ENCODE measurements at regions not wholly inside any gene's neighbourhood (a gene's known extent, or its start where the extent isn't known, plus 50 kb on each side); places are given as distances from the start of the nearest gene placed in this dataset.

DNA sequence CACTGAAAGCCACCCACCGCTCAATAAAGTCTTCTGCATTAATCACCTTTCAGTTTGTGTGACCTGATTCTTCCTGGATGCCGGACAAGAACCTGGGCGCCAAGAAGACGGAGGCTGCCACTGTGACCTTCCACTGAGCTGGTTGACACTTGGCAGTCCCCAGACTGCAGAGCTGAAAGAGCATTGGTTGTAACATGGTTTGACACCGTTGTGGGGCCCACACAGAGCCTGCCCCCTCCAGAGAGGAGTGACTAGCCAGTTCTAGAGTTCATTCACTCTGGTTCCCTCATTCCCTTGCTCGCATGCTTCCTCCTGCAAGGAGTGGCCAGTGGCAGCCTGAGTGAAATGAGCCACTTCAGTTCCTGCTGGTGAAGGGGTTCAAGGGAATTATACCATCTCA lies 86.2 kb upstream of the ANXA1 start:
- no peak for DNase-seq (ENCODE audit: low spot score in 2 of 2)
- no peak overlapping the region for H3K27ac ChIP-seq
- no peak overlapping the region for H3K4me3 ChIP-seq
- peaks cover 4% of the 10 kb centered on the region in 2 donors for H3K4me1 ChIP-seq
- no peaks in the 10 kb centered on the region for H3K27me3 ChIP-seq
- H3K9me3 ChIP-seq = no peaks in the 10 kb centered on the region
- H3K36me3 ChIP-seq = no peaks in the 10 kb centered on the region
- TF ChIP-seq, protein P1, sequence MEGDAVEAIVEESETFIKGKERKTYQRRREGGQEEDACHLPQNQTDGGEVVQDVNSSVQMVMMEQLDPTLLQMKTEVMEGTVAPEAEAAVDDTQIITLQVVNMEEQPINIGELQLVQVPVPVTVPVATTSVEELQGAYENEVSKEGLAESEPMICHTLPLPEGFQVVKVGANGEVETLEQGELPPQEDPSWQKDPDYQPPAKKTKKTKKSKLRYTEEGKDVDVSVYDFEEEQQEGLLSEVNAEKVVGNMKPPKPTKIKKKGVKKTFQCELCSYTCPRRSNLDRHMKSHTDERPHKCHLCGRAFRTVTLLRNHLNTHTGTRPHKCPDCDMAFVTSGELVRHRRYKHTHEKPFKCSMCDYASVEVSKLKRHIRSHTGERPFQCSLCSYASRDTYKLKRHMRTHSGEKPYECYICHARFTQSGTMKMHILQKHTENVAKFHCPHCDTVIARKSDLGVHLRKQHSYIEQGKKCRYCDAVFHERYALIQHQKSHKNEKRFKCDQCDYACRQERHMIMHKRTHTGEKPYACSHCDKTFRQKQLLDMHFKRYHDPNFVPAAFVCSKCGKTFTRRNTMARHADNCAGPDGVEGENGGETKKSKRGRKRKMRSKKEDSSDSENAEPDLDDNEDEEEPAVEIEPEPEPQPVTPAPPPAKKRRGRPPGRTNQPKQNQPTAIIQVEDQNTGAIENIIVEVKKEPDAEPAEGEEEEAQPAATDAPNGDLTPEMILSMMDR (IDR thresholded peaks at IDR 0.05) = no peak
- intact Hi-C loops (cut with DNase I) = no loop called here

DNA sequence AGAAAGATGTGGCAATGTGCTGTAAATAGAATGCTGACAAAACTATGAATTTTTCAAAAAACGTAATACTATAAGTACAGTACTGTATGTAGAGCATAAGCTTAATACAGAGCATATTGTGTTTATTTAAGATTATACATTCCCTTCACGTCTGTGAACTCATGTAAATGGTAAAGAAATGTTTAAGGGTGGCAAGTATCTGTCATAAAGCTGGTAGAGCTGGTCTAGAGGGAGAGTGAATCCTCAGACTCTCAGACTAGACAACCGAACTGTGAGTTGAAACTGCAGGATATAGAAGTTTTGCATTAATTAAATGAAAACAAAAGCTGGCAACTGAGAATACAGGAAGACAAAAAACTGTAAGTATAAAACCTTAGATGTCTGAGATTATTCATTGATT lies 87.3 kb upstream of the ANXA1 start:
- TF ChIP-seq, protein P1 (IDR thresholded peaks at IDR 0.05) = no peak
- Histone ChIP-seq H3K36me3 (no peaks in the 10 kb centered on the region), H3K27ac (no peak overlapping the region), H3K4me3 (no peak overlapping the region), H3K4me1 (peaks cover 4% of the 10 kb centered on the region in 2 donors), H3K27me3 (no peaks in the 10 kb centered on the region), H3K9me3 (no peaks in the 10 kb centered on the region)
- intact Hi-C loops (cut with DNase I) = no loop called here
- DNase-seq (ENCODE audit: low spot score in 2 of 2) = no peak

DNA sequence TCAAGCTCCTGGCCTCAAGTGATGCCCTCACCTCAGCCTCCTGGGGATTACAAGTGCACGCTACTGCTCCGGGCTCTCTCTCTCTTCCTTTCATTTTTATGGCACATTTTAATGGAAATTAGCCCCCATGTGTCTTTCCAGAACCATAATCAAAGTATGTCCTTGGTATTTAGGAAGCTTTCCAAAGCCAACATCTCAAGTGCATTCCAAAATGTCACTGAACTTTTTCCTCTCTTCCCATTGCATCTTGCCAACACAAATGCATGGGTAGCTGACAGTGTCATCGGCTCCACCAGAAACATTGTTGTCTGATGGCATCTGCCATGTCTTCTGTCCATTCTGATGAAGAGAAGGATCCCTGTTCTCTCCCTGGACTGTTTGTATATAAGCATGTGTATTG lies 90.5 kb upstream of the ANXA1 start:
- no peaks in the 10 kb centered on the region for H3K36me3 ChIP-seq
- peak overlapping the region in 1 of 2 donors; percentile 15 for H3K4me3 ChIP-seq
- intact Hi-C loops (cut with DNase I) = no loop called here
- TF ChIP-seq, protein P1 (IDR thresholded peaks at IDR 0.05) = no peak
- no peaks in the 10 kb centered on the region for H3K9me3 ChIP-seq
- H3K4me1 ChIP-seq = peaks cover 4% of the 10 kb centered on the region in 2 donors
- peak overlapping the region; percentile 24 to 31 for H3K27ac ChIP-seq
- no peaks in the 10 kb centered on the region for H3K27me3 ChIP-seq
- no peak for DNase-seq (ENCODE audit: low spot score in 2 of 2)

DNA sequence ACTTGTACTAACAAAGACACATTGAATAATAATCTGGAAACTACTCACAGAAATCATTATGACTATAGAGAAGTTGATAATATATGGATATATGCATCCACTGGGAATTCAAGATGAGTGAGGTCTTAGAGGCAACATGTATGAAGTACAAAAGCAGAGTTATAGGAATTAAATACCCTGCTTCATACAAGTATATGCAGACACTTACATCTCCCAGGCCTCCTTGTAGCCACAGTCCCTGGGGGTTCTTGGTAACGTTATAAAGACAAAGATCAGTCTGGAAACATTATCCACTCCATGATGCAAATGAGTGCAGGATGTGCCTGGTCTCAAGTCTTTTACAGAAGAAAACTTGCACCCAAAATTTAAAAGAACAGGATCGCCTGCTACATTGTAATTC lies 92.4 kb upstream of the ANXA1 start:
- intact Hi-C loops (cut with DNase I) = no loop called here
- Histone ChIP-seq H3K4me1 (peaks cover 4% of the 10 kb centered on the region in 2 donors), H3K36me3 (no peaks in the 10 kb centered on the region), H3K4me3 (no peak overlapping the region), H3K9me3 (no peaks in the 10 kb centered on the region), H3K27ac (no peak overlapping the region), H3K27me3 (no peaks in the 10 kb centered on the region)
- TF ChIP-seq, protein P1 (IDR thresholded peaks at IDR 0.05) = no peak
- no peak for DNase-seq (ENCODE audit: low spot score in 2 of 2)

DNA sequence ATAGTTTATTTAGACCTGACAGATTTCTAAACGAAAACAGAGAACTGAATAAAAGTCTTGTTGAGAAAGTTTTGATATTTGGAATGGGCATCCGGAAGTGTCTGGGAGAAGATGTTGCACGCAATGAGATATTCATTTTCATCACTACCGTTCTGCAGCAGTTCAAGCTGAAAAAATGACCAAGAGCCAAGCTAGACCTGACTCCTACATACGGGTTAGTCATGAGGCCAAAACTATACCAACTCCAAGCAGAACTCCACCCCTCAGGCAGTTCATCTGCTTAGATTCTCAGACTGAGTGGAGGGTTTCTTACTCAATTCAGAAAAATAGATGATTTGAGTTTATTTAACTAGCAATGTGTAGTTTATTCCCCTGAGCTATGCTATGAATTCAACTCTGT lies 95.4 kb upstream of the ANXA1 start:
- Histone ChIP-seq H3K9me3 (no peaks in the 10 kb centered on the region), H3K27ac (no peak overlapping the region), H3K27me3 (no peaks in the 10 kb centered on the region), H3K36me3 (no peaks in the 10 kb centered on the region), H3K4me3 (no peak overlapping the region), H3K4me1 (peaks cover 4% of the 10 kb centered on the region in 2 donors)
- DNase-seq (ENCODE audit: low spot score in 2 of 2) = no peak
- intact Hi-C loops (cut with DNase I) = no loop called here
- TF ChIP-seq, protein P1 (IDR thresholded peaks at IDR 0.05) = no peak

DNA sequence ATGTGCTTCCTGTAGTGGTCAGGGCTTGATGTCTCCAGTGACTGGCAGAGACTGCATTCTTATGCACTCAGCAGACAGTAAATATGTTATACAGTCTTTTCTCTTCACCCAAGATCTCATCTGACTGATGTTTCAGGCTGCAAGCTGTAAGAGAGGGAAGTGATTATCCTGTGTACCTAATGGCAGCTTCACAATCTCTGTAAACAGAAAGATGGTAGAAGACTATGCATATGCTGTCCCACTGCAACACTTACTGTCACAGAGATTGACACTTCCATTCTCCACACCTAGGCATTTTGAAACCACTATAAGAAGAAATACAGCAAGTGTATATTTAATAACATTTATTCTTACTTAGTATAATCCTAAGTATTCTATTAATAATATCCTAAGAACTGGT lies 97.6 kb upstream of the ANXA1 start:
- H3K4me1 ChIP-seq = peaks cover 0 to 2% of the 10 kb centered on the region in 2 donors
- no peaks in the 10 kb centered on the region for H3K27me3 ChIP-seq
- DNase-seq (ENCODE audit: low spot score in 2 of 2) = no peak
- intact Hi-C loops (cut with DNase I) = no loop called here
- no peak overlapping the region for H3K27ac ChIP-seq
- H3K36me3 ChIP-seq = no peaks in the 10 kb centered on the region
- no peaks in the 10 kb centered on the region for H3K9me3 ChIP-seq
- TF ChIP-seq, protein P1 (IDR thresholded peaks at IDR 0.05) = no peak
- no peak overlapping the region for H3K4me3 ChIP-seq

Measured in ascending aorta (tissue), 2 donors.